Natural killer cell (primary cell): ENCODE measurements at regions not wholly inside any gene's neighbourhood (a gene's known extent, or its start where the extent isn't known, plus 50 kb on each side); places are given as distances from the start of the nearest gene placed in this dataset.

Experiments used
- ATAC-seq, 3 donors: fragments of 150-1000 bp in 2 of 3; fragments of 200-7000 bp in 1 of 3; cut with Tn5 transposase; 1 replicate in 1 of 3; 2 replicates in 2 of 3; pipeline ENCODE4 v1.10.0; 2021; ENCODE audit warnings: mild to moderate bottlenecking in 2 of 3, moderate library complexity in 2 of 3
- DNase-seq, 2 donors: peaks; one replicate each; pipeline versions ENCODE4 v3.0.0 to v3.0.0-alpha.2; 2013 to 2021; ENCODE audit warnings: mixed read lengths in 1 of 2
- H3K27ac ChIP-seq: one replicate; pipeline ENCODE4 v1.5.1; 2013; ENCODE audit warnings: mild to moderate bottlenecking, low read length
- H3K27me3 ChIP-seq: one replicate; pipeline ENCODE4 v1.6.1; 2013; ENCODE audit warnings: low read length; ENCODE audit not compliant: control insufficient read depth, insufficient read depth
- H3K36me3 ChIP-seq: one replicate; pipeline ENCODE4 v1.6.1; 2013; ENCODE audit warnings: low read length; ENCODE audit not compliant: control insufficient read depth, insufficient read depth
- H3K4me1 ChIP-seq: one replicate; pipeline ENCODE4 v1.6.1; 2013; ENCODE audit warnings: low read length; ENCODE audit not compliant: control insufficient read depth, insufficient read depth
- H3K4me3 ChIP-seq: one replicate; pipeline ENCODE4 v1.5.1; 2013; ENCODE audit warnings: low read length
- H3K9me3 ChIP-seq: one replicate; pipeline ENCODE4 v1.6.1; 2013; ENCODE audit warnings: low read length; ENCODE audit not compliant: control insufficient read depth, insufficient read depth
- H3K27ac Mint-ChIP-seq, 2 donors: one replicate each; pipeline ENCODE4 v1.8.0; 2022; ENCODE audit warnings: mild to moderate bottlenecking in 2 of 2, mixed read lengths in 2 of 2, moderate library complexity in 1 of 2
- H3K27me3 Mint-ChIP-seq, 2 donors: one replicate each; pipeline ENCODE4 v1.8.0; 2022; ENCODE audit warnings: low read depth in 2 of 2, mixed read lengths in 2 of 2
- H3K36me3 Mint-ChIP-seq: one replicate; pipeline ENCODE4 v1.8.0; 2022; ENCODE audit warnings: mixed read lengths
- H3K4me1 Mint-ChIP-seq, 2 donors: one replicate each; pipeline ENCODE4 v1.8.0; 2022; ENCODE audit warnings: mixed read lengths in 2 of 2
- H3K4me3 Mint-ChIP-seq: one replicate; pipeline ENCODE4 v1.8.0; 2022; ENCODE audit warnings: mild to moderate bottlenecking, moderate library complexity, mixed read lengths
- H3K9me3 Mint-ChIP-seq, 2 donors: one replicate each; pipeline ENCODE4 v1.8.0; 2022; ENCODE audit warnings: mixed read lengths in 2 of 2
- CTCF ChIP-seq: fragments of 200-600 bp; IDR thresholded peaks from one replicate; pipeline ENCODE4 v1.8.0; 2022; ENCODE audit warnings: antibody characterized with exemption
- WGBS: methylation state at CpG from one replicate; pipeline ENCODE4 v1.1.7; 2013; ENCODE audit warnings: missing lambda C conversion rate; ENCODE audit not compliant: insufficient coverage; 5-methylcytosine and 5-hydroxymethylcytosine counted together
- intact Hi-C: fragments of 100-400 bp; cut with micrococcal nuclease; formaldehyde crosslinking; loops from one replicate; pipeline ENCODE4 v1.14.2; 2022

DNA sequence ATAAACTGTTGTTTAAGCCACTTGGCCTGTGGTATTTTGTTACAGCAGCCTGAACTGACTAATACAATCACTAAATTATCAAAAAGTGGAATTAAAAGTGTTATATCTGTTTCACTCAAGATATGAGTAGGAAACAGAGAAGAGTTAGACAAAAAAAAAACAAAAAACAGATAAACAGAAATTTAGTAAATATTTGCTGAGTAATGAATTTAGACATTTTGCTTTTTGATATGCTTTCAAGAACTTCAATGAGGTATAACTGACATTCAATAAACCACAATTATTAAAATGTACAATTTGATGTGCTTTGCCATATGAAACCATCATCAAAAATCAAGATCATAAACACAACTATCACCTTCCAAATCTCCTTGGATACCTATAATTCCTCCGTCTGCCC is 369.2 kb downstream of the PAX1 start:
- H3K4me3 Mint-ChIP-seq: no peak overlapping the region
- no peak overlapping the region for H3K27ac Mint-ChIP-seq
- no peak for TF ChIP-seq CTCF
- peaks cover 4% of the 10 kb centered on the region for H3K36me3 Mint-ChIP-seq
- no peaks in the 10 kb centered on the region for H3K4me1 Mint-ChIP-seq
- Histone ChIP-seq H3K4me3 (no peak overlapping the region), H3K36me3 (no peaks in the 10 kb centered on the region), H3K9me3 (peaks cover 9% of the 10 kb centered on the region), H3K27ac (no peak overlapping the region), H3K4me1 (no peaks in the 10 kb centered on the region), H3K27me3 (no peaks in the 10 kb centered on the region)
- DNase-seq (no peak), ATAC-seq (no peak)
- H3K27me3 Mint-ChIP-seq: no peaks in the 10 kb centered on the region
- H3K9me3 Mint-ChIP-seq: peaks cover 2% of the 10 kb centered on the region in 2 donors
- no CpG with 5 or more reads among the region's 1 CpG for WGBS
- intact Hi-C loops: no loop called here

DNA sequence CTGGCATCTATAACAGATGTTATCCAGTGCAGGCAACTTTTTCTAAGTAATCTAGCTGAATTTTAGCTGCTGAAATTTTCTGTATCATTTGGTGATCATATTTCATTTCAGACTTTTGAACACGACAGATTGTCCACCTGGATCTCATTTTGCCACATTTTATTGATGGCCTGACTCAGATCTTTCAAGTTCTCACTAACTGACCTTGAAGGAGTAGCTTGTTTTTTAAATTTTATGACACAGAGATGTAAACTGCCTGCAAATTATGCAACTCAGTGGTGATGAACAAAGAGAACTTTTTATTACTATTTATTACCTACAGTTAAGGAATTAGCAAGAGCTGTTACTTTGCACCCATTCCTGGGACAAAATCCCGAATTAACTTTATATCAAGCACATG is 366.4 kb downstream of the PAX1 start:
- Mint-ChIP-seq H3K27me3 (no peaks in the 10 kb centered on the region), H3K4me3 (no peak overlapping the region), H3K27ac (no peak overlapping the region), H3K36me3 (no peaks in the 10 kb centered on the region), H3K4me1 (no peaks in the 10 kb centered on the region), H3K9me3 (peaks cover 6 to 7% of the 10 kb centered on the region in 2 donors)
- WGBS: 93% methylated on average over 2 of the region's 2 CpGs
- H3K9me3 ChIP-seq: peaks cover 10% of the 10 kb centered on the region
- no peaks in the 10 kb centered on the region for H3K36me3 ChIP-seq
- H3K4me1 ChIP-seq: no peaks in the 10 kb centered on the region
- no peaks in the 10 kb centered on the region for H3K27me3 ChIP-seq
- H3K27ac ChIP-seq: no peak overlapping the region
- ATAC-seq: no peak
- no peak for TF ChIP-seq CTCF
- H3K4me3 ChIP-seq: no peak overlapping the region
- no peak for DNase-seq
- intact Hi-C loops: no loop called here

DNA sequence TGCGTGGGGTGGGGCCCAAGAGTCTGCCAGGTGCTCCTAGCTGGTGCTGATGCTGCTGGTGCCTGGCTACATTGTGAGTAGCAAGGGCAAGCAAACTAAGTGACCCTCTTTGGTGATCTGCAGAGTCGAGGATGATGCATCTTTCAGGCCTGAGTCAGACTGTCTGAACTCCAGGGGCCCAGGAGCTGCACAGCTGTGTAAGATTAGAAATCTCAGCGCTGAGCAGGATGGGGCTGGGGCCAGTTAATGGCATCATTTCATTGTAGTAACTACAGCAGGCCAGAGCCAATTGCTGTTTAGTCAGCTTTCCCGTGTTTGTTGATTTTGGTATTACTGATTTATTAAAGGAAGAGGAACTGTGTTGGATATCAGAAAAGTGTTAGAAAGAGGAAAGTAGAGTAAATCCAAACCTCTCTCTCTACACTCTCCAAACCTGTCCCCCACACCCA is 365.2 kb downstream of the PAX1 start:
- TF ChIP-seq CTCF: no peak

DNA sequence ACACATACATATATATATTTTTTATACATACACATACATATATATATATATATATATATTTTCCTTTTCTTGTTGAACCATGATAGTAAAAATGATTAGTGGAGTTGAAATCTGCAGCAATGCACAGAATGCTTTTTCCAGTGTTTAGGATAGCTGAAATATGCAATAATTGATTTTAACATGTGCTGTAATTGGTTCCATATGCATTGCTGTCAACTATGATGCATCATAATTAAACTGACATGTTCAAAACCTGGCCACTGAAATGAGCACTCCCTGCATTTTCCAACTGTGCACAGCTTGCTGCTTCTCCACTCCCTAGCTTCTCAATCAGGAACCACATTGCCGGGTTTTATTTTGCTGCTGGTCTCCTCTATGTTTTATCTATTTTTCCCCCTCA is 358.3 kb downstream of the PAX1 start:
- no peaks in the 10 kb centered on the region for H3K27me3 Mint-ChIP-seq
- no peak for ATAC-seq

More for the DNA sequence above, 365.2 kb downstream of the PAX1 start:
- WGBS: 73% methylated on average over 4 of the region's 4 CpGs
- H3K36me3 ChIP-seq: no peaks in the 10 kb centered on the region
- DNase-seq (no peak), ATAC-seq (no peak)
- H3K9me3 ChIP-seq: peaks cover 10% of the 10 kb centered on the region
- no peaks in the 10 kb centered on the region for H3K27me3 ChIP-seq
- H3K9me3 Mint-ChIP-seq: peaks cover 6 to 12% of the 10 kb centered on the region in 2 donors
- H3K4me1 ChIP-seq: no peaks in the 10 kb centered on the region
- no peak overlapping the region for H3K4me3 Mint-ChIP-seq
- no peak overlapping the region for H3K4me3 ChIP-seq
- H3K4me1 Mint-ChIP-seq: no peaks in the 10 kb centered on the region
- no peaks in the 10 kb centered on the region for H3K27me3 Mint-ChIP-seq
- H3K27ac ChIP-seq: no peak overlapping the region
- H3K27ac Mint-ChIP-seq: no peak overlapping the region
- no peaks in the 10 kb centered on the region for H3K36me3 Mint-ChIP-seq
- intact Hi-C loops: no loop called here

More for the DNA sequence above, 358.3 kb downstream of the PAX1 start:
- Histone ChIP-seq H3K27me3 (no peaks in the 10 kb centered on the region), H3K4me1 (no peaks in the 10 kb centered on the region), H3K9me3 (peaks cover 2% of the 10 kb centered on the region), H3K27ac (no peak overlapping the region), H3K4me3 (no peak overlapping the region), H3K36me3 (no peaks in the 10 kb centered on the region)
- Mint-ChIP-seq H3K9me3 (peaks cover 10 to 23% of the 10 kb centered on the region in 2 donors), H3K4me1 (no peaks in the 10 kb centered on the region), H3K4me3 (no peak overlapping the region), H3K27ac (no peak overlapping the region), H3K36me3 (no peaks in the 10 kb centered on the region)
- 91% methylated on average over 1 of the region's 1 CpG for WGBS
- intact Hi-C loops: no loop called here
- TF ChIP-seq CTCF: no peak
- DNase-seq: no peak
